Activated CD8-positive, alpha-beta T cell treated with anti-CD3 and anti-CD28 coated beads for 36 hours (primary cell): ENCODE measurements at regions not wholly inside any gene's neighbourhood (a gene's known extent, or its start where the extent isn't known, plus 50 kb on each side); places are given as distances from the start of the nearest gene placed in this dataset.
"Not testable (repeated sequence)": the region's sequence is repeated elsewhere in the genome, so short reads cannot be mapped to it uniquely, and the experiment has no call there.

Experiments used
- ATAC-seq: fragments of 200-7000 bp; cut with Tn5 transposase; one replicate; pipeline ENCODE4 v1.10.0; 2021; ENCODE audit warnings: mild to moderate bottlenecking, moderate library complexity
- CTCF ChIA-PET: fragments of 350-600 bp; sonication (Branson Sonifier 250); formaldehyde crosslinking; loops from one replicate; lab custom pipeline; 2021; ENCODE audit warnings: antibody characterized with exemption; lab: Charles Lee
- POLR2A ChIA-PET: fragments of 350-600 bp; sonication (Branson Sonifier 250); formaldehyde crosslinking; loops from one replicate; lab custom pipeline; 2021; ENCODE audit warnings: antibody characterized with exemption; lab: Charles Lee
- DNase-seq: peaks from one replicate; pipeline ENCODE4 v3.0.0-alpha.2; 2020
- H3K27ac Mint-ChIP-seq: one replicate; pipeline ENCODE4 v1.8.0; 2021; ENCODE audit warnings: mild to moderate bottlenecking, mixed read lengths
- H3K27me3 Mint-ChIP-seq: one replicate; pipeline ENCODE4 v1.8.0; 2021; ENCODE audit warnings: mixed read lengths
- H3K36me3 Mint-ChIP-seq: one replicate; pipeline ENCODE4 v1.8.0; 2021; ENCODE audit warnings: low read depth, mixed read lengths
- H3K4me1 Mint-ChIP-seq: one replicate; pipeline ENCODE4 v1.8.0; 2021; ENCODE audit warnings: low read depth, mixed read lengths
- H3K4me3 Mint-ChIP-seq: one replicate; pipeline ENCODE4 v1.8.0; 2021; ENCODE audit warnings: mild to moderate bottlenecking, moderate library complexity, mixed read lengths
- H3K9me3 Mint-ChIP-seq: one replicate; pipeline ENCODE4 v1.8.0; 2021; ENCODE audit warnings: mixed read lengths
- intact Hi-C: fragments of 100-400 bp; cut with micrococcal nuclease; formaldehyde crosslinking; loops from one replicate; pipeline ENCODE4 v1.10.0; 2022
- TF ChIP-seq, protein P1 (sequence below): fragments of 200-600 bp; IDR thresholded peaks from one replicate; pipeline ENCODE4 v1.8.0; 2022; ENCODE audit warnings: antibody characterized with exemption, mild to moderate bottlenecking

DNA sequence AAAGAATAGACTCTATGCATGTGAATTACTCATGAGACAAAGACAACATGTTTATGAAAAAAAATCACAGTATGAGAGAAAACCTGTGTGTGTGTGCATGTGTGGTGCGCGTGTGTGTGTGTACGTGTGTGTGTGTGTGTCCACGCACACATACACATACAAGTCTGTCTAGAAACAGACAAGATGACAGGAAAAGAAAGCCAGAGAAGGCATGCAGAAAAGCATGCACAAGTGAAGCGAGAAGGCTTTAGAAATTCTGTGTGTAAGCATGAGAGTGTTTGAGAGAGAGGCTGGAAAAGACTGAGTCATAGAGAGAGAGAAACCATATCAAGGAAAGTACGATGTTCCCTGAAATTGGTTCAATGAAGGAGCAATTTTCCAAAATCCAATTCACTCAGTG lies 566.4 kb upstream of the C16orf82 start:
- H3K4me1 Mint-ChIP-seq = peaks cover 4% of the 10 kb centered on the region
- peaks cover 18% of the 10 kb centered on the region for H3K27me3 Mint-ChIP-seq
- TF ChIP-seq, protein P1, sequence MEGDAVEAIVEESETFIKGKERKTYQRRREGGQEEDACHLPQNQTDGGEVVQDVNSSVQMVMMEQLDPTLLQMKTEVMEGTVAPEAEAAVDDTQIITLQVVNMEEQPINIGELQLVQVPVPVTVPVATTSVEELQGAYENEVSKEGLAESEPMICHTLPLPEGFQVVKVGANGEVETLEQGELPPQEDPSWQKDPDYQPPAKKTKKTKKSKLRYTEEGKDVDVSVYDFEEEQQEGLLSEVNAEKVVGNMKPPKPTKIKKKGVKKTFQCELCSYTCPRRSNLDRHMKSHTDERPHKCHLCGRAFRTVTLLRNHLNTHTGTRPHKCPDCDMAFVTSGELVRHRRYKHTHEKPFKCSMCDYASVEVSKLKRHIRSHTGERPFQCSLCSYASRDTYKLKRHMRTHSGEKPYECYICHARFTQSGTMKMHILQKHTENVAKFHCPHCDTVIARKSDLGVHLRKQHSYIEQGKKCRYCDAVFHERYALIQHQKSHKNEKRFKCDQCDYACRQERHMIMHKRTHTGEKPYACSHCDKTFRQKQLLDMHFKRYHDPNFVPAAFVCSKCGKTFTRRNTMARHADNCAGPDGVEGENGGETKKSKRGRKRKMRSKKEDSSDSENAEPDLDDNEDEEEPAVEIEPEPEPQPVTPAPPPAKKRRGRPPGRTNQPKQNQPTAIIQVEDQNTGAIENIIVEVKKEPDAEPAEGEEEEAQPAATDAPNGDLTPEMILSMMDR = no peak
- H3K4me3 Mint-ChIP-seq = no peak overlapping the region
- DNase-seq (no peak), ATAC-seq (no peak)
- no peaks in the 10 kb centered on the region for H3K36me3 Mint-ChIP-seq
- H3K27ac Mint-ChIP-seq = no peak overlapping the region
- H3K9me3 Mint-ChIP-seq = no peaks in the 10 kb centered on the region
- ChIA-PET POLR2A (no interaction called here), CTCF (no interaction called here)
- intact Hi-C loops = no loop called here

DNA sequence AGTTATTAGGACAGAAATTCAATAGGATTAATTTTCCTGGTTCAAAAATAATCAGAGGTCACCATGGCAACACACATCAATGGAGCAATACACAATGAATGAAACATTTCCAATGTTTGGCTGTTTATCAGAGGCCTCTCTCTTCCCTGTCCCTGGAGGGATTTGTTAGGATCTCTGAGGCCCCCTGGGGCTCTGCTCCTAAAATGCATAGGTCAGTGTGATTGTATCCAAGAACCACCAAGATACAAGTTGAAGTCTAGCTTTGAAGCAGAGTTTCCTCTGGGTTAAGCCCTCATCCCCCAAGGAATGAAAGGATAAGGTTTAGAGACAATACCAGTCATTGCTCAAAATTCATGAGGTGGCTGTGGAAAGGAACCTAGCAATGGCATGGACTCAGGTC lies 561.2 kb upstream of the C16orf82 start:
- H3K27ac Mint-ChIP-seq = no peak overlapping the region
- intact Hi-C loops = no loop called here
- ChIA-PET POLR2A (interaction anchor here (1.3 kb wide), 1 partner anchor 12 kb away, joined by 3 read pairs; no protein-coding TSS in a partner anchor), CTCF (no interaction called here)
- H3K4me1 Mint-ChIP-seq = no peaks in the 10 kb centered on the region
- H3K4me3 Mint-ChIP-seq = no peak overlapping the region
- TF ChIP-seq, protein P1 = no peak
- no peak for ATAC-seq
- H3K27me3 Mint-ChIP-seq = peaks cover 15% of the 10 kb centered on the region
- no peaks in the 10 kb centered on the region for H3K9me3 Mint-ChIP-seq
- no peak for DNase-seq
- no peaks in the 10 kb centered on the region for H3K36me3 Mint-ChIP-seq

DNA sequence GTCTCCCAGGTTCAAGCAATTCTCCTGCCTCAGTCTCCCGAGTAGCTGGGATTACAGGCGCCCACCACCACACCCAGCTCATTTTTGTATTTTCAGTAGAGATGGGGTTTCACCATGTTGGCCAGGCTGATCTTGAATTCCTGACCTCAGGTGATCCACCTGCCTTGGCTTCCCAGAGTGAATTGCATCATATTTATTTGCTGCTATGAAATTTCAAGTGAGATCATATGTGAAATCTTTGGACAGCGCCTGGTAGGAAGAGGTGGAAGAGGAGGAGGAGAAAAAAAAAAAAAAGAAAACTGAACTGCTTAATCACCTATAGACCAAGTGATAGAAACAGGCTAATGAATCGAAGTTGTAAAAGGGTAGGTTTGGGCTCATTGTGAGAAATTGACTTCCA lies 557.8 kb upstream of the C16orf82 start:
- POLR2A ChIA-PET, intact Hi-C loops, H3K4me3 Mint-ChIP-seq, DNase-seq, ATAC-seq, H3K27ac Mint-ChIP-seq, H3K4me1 Mint-ChIP-seq, CTCF ChIA-PET, H3K36me3 Mint-ChIP-seq, H3K9me3 Mint-ChIP-seq: not testable (repeated sequence)
- peaks cover 11% of the 10 kb centered on the region for H3K27me3 Mint-ChIP-seq

DNA sequence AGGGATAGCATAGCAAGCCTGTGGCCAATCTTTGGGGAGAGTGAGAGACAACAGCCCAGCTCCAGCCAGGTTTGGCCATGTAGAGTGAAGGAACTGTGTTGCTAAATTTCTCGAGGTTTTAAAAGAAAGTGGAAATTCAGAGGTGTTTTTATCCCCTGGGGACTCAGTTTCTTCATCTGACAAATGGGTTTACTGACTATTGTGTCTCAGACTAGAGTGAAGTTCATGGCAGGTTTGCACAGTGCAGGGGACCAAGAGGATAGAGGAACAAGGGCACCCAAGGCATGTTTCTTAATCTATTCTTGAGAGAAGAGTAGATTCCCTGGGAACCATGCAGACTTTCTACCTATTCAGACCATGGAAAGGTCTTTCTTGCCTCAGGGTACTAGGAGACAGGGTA lies 555.8 kb upstream of the C16orf82 start:
- H3K27me3 Mint-ChIP-seq = peaks cover 7% of the 10 kb centered on the region
- intact Hi-C loops = no loop called here
- H3K36me3 Mint-ChIP-seq = no peaks in the 10 kb centered on the region
- ATAC-seq (no peak), DNase-seq (no peak)
- CTCF ChIA-PET = no interaction called here
- POLR2A ChIA-PET = no interaction called here
- H3K27ac Mint-ChIP-seq = no peak overlapping the region
- TF ChIP-seq, protein P1 = no peak
- H3K9me3 Mint-ChIP-seq = no peaks in the 10 kb centered on the region
- H3K4me3 Mint-ChIP-seq = no peak overlapping the region
- no peaks in the 10 kb centered on the region for H3K4me1 Mint-ChIP-seq

DNA sequence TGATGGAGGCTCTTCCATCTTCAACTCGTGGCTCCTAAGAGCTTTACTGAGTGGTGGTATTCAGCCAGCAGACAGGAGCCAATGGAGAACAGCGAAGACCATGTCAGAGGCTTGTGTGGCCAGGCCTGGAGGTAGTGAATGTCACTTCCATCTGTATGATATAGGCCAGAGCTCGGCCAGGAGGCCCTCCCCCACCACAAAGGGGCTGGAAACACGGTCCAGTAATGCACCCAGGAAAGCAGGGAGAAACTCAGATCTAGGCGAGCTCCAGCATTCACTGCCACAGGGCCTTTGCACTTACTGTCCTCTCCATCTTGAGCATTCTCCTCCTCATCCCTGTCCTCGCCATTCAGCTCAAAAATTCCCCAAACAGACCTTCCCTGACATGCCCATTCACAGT lies 555.3 kb upstream of the C16orf82 start:
- Mint-ChIP-seq H3K27ac (no peak overlapping the region), H3K36me3 (no peaks in the 10 kb centered on the region), H3K9me3 (no peaks in the 10 kb centered on the region), H3K4me3 (no peak overlapping the region), H3K27me3 (peaks cover 7% of the 10 kb centered on the region), H3K4me1 (no peaks in the 10 kb centered on the region)
- DNase-seq (no peak), ATAC-seq (no peak)
- TF ChIP-seq, protein P1 = no peak
- intact Hi-C loops = no loop called here
- ChIA-PET CTCF (no interaction called here), POLR2A (no interaction called here)

DNA sequence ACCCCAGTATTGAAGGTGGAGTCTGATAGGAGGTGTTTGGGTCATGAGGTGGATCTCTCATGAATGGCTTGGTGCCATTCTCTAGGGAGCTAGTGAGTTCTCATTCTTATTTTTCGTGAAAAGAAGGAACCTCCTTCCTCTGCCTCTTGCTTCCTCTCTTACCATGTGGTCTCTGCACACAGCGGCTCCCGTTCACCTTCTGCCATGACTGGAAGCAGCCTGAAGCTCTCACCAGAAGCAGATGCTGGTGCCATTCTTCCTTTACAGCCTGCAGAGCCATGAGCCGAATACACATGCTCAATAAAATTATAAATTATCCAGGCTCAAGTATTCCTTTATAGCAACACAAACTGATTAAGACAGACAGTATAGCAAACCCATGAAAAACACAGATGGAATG lies 545.1 kb upstream of the C16orf82 start:
- ChIA-PET POLR2A (no interaction called here), CTCF (no interaction called here)
- Mint-ChIP-seq H3K4me1 (no peaks in the 10 kb centered on the region), H3K27ac (no peak overlapping the region), H3K27me3 (peaks cover 5% of the 10 kb centered on the region), H3K9me3 (no peaks in the 10 kb centered on the region), H3K4me3 (no peak overlapping the region), H3K36me3 (no peaks in the 10 kb centered on the region)
- ATAC-seq = no peak
- TF ChIP-seq, protein P1 = no peak
- intact Hi-C loops = no loop called here
- DNase-seq = no peak
